Left lung (tissue), 4 donors: ENCODE measurements at regions not wholly inside any gene's neighbourhood (a gene's known extent, or its start where the extent isn't known, plus 50 kb on each side); places are given as distances from the start of the nearest gene placed in this dataset.

Experiments used
- ATAC-seq: fragments of 200-7000 bp; cut with Tn5 transposase; one replicate; pipeline ENCODE4 v1.9.1; 2020; ENCODE audit warnings: moderate library complexity
- DNase-seq, 4 donors: peaks; one replicate each; pipeline ENCODE4 v3.0.0-alpha.2; 2013 to 2020
- H3K27ac ChIP-seq, 2 donors: fragments of 200-600 bp; sonication (generic) in 1 of 2; one replicate each; pipeline versions ENCODE4 v1.5.0 to v1.8.0; 2020 to 2021
- H3K27me3 ChIP-seq, 2 donors: fragments of 200-600 bp; sonication (generic) in 1 of 2; one replicate each; pipeline versions ENCODE4 v1.5.0 to v1.8.0; 2020 to 2021
- H3K36me3 ChIP-seq, 2 donors: fragments of 200-600 bp; sonication (generic) in 1 of 2; one replicate each; pipeline versions ENCODE4 v1.5.0 to v1.8.0; 2020 to 2021
- H3K4me1 ChIP-seq, 2 donors: fragments of 200-600 bp; one replicate each; pipeline ENCODE4 v1.8.0; 2021
- H3K4me3 ChIP-seq, 2 donors: fragments of 200-600 bp; sonication (generic) in 1 of 2; one replicate each; pipeline versions ENCODE4 v1.5.0 to v1.8.0; 2020 to 2021; ENCODE audit warnings: mild to moderate bottlenecking in 1 of 2
- H3K9me3 ChIP-seq, 2 donors: fragments of 200-600 bp; sonication (generic) in 1 of 2; one replicate each; pipeline versions ENCODE4 v1.5.0 to v1.8.0; 2020 to 2021
- intact Hi-C, 2 donors: fragments of 100-400 bp; cut with DNase I; formaldehyde crosslinking; loops; one replicate each; pipeline versions ENCODE4 v1.11.2 to v1.14.2; 2022
- TF ChIP-seq, protein P1 (sequence below), 2 donors: fragments of 200-600 bp; sonication (generic) in 1 of 2; IDR thresholded peaks; one replicate each; pipeline versions ENCODE4 v1.5.0 to v1.8.0; 2021; ENCODE audit warnings: antibody characterized with exemption in 2 of 2
- donor health status: DM: no; HTN: yes; CAD: no.
- donor health status: DM: no; HTN: no; CAD: no.

DNA sequence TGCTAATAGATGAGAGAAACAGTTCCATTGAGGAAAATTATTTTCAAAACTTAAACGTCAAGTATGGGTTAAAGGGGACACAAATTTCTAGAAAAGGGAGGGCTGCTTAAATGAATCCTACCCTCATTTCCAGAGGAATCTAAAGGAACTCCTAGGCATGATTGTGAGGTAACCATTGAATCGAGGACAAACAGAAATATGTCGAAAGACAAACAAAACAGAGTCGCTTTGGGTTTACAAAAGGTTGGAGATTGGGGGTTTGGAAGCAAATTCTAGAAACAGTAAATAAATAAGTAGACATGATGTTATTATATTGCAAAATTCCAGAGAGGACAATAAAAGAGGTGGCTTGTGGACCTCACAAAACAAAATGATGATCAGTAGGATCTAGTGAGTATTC lies 173.1 kb downstream of the FTCDNL1 start:
- H3K27ac ChIP-seq: no peak overlapping the region
- DNase-seq: no peak
- intact Hi-C loops: no loop called here
- no peaks in the 10 kb centered on the region for H3K4me1 ChIP-seq
- ATAC-seq: no peak
- no peaks in the 10 kb centered on the region for H3K27me3 ChIP-seq
- H3K36me3 ChIP-seq: no peaks in the 10 kb centered on the region
- TF ChIP-seq, protein P1, sequence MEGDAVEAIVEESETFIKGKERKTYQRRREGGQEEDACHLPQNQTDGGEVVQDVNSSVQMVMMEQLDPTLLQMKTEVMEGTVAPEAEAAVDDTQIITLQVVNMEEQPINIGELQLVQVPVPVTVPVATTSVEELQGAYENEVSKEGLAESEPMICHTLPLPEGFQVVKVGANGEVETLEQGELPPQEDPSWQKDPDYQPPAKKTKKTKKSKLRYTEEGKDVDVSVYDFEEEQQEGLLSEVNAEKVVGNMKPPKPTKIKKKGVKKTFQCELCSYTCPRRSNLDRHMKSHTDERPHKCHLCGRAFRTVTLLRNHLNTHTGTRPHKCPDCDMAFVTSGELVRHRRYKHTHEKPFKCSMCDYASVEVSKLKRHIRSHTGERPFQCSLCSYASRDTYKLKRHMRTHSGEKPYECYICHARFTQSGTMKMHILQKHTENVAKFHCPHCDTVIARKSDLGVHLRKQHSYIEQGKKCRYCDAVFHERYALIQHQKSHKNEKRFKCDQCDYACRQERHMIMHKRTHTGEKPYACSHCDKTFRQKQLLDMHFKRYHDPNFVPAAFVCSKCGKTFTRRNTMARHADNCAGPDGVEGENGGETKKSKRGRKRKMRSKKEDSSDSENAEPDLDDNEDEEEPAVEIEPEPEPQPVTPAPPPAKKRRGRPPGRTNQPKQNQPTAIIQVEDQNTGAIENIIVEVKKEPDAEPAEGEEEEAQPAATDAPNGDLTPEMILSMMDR (IDR thresholded peaks at IDR 0.05): no peak
- H3K9me3 ChIP-seq: no peaks in the 10 kb centered on the region
- H3K4me3 ChIP-seq: no peak overlapping the region

DNA sequence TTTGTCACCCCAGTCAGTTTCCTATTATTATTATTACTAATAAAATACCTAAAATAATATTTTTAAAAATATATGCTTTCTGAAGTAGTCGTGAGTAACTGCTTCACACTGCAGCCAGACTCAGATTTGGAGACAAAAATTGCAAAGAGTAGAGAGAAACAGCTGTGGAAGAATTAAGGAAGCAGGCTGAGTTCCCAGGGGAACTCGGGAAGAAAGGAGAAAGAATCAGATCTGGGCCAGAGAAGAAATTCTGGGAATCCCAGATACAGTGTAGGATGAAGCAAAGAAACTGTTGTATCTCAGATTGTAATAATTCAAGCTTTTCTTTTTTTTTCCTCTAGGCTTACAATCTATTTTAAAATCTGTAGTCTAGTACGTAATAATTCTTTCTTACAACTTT lies 182.3 kb downstream of the FTCDNL1 start:
- no peak overlapping the region for H3K4me3 ChIP-seq
- DNase-seq (no peak), ATAC-seq (no peak)
- H3K27ac ChIP-seq: no peak overlapping the region
- H3K27me3 ChIP-seq: no peaks in the 10 kb centered on the region
- TF ChIP-seq, protein P1 (IDR thresholded peaks at IDR 0.05): no peak
- no peaks in the 10 kb centered on the region for H3K4me1 ChIP-seq
- intact Hi-C loops: no loop called here
- no peaks in the 10 kb centered on the region for H3K9me3 ChIP-seq
- H3K36me3 ChIP-seq: no peaks in the 10 kb centered on the region

DNA sequence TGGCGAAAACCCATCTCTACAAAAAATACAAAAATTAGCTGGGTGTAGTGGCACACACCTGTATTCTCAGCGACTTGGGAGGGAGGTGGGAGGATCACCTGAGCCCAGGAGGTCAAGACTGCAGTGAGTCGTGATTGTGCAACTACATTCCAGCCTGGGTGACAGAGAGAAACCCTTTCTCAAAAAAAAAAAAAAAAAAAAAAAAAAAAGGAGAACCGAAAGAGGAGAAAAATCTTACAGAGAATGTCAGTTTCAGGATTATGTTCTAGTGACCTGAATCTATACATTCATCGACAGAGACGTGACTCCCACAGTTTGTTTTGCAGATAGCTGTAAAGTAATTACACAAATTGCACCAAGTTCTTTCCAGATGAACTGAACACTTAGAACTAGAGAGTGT lies 187.8 kb downstream of the FTCDNL1 start:
- no peaks in the 10 kb centered on the region for H3K4me1 ChIP-seq
- no peak overlapping the region for H3K4me3 ChIP-seq
- ATAC-seq (no peak), DNase-seq (no peak)
- peaks cover 0 to 23% of the 10 kb centered on the region in 2 donors for H3K27me3 ChIP-seq
- TF ChIP-seq, protein P1 (IDR thresholded peaks at IDR 0.05): no peak
- H3K27ac ChIP-seq: no peak overlapping the region
- intact Hi-C loops: no loop called here
- no peaks in the 10 kb centered on the region for H3K9me3 ChIP-seq
- no peaks in the 10 kb centered on the region for H3K36me3 ChIP-seq

DNA sequence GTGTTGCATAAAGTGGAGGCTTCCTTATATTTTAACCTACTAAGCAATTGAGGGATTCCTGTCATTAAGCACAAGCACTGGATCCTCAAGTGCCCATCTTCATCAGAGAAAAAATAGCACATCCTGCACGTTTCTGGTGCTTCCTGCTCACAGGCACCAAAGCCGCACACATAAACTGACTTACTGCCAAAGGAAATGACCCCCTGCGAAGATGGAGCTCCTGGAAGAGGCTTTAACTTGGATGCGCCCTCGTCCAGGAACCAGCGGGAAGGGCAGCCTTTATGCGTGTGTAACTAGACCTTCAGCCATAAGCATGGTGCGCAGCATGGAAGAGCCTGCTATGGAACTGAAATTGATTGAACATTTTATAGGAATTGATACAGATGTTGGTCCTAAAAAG lies 188.7 kb downstream of the FTCDNL1 start:
- TF ChIP-seq, protein P1 (IDR thresholded peaks at IDR 0.05): no peak
- ATAC-seq (no peak), DNase-seq (peak in 1 of 4 donors; percentile 23)
- intact Hi-C loops: no loop called here
- Histone ChIP-seq H3K27ac (no peak overlapping the region), H3K36me3 (no peaks in the 10 kb centered on the region), H3K4me3 (no peak overlapping the region), H3K27me3 (peaks cover 0 to 26% of the 10 kb centered on the region in 2 donors), H3K4me1 (no peaks in the 10 kb centered on the region), H3K9me3 (no peaks in the 10 kb centered on the region)

DNA sequence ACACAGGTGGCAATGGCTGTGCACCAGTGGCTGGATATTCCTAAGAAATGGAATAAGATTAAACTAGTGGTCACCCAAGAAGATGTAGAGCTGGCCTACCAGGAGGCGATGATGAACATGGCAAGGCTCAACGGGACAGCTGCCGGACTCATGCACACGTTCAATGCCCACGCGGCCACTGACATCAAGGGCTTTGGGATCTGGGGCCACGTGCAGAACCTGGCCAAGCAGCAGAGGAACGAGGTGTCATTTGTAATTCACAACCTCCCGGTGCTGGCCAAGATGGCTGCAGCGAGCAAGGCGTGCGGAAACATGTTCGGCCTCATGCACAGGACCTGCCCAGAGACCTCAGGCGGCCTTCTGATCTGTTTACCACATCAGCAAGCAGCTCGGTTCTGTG lies 190.8 kb downstream of the FTCDNL1 start:
- Histone ChIP-seq H3K4me1 (no peaks in the 10 kb centered on the region), H3K27ac (no peak overlapping the region), H3K4me3 (no peak overlapping the region), H3K27me3 (peaks cover 0 to 26% of the 10 kb centered on the region in 2 donors), H3K9me3 (peaks cover 0 to 2% of the 10 kb centered on the region in 2 donors), H3K36me3 (no peaks in the 10 kb centered on the region)
- no peak for ATAC-seq
- peak in 1 of 4 donors; percentile 39 for DNase-seq
- intact Hi-C loops: no loop called here
- TF ChIP-seq, protein P1 (IDR thresholded peaks at IDR 0.05): no peak
